CD8-positive, alpha-beta memory T cell (primary cell): ENCODE measurements at regions not wholly inside any gene's neighbourhood (a gene's known extent, or its start where the extent isn't known, plus 50 kb on each side); places are given as distances from the start of the nearest gene placed in this dataset.

Experiments used
- CTCF ChIA-PET: fragments of 350-600 bp; sonication (Branson Sonifier 250); formaldehyde crosslinking; loops from one replicate; lab custom pipeline; 2021; ENCODE audit warnings: antibody characterized with exemption; lab: Charles Lee
- POLR2A ChIA-PET: fragments of 350-600 bp; sonication (Branson Sonifier 250); formaldehyde crosslinking; loops from one replicate; lab custom pipeline; 2021; ENCODE audit warnings: antibody characterized with exemption; lab: Charles Lee
- DNase-seq, 5 donors: peaks; one replicate each; pipeline versions ENCODE4 v3.0.0 to v3.0.0-alpha.2; 2020 to 2022; ENCODE audit warnings: mixed read lengths in 1 of 5
- H3K27ac ChIP-seq: one replicate; pipeline ENCODE4 v1.7.0; 2013; ENCODE audit warnings: low read depth, mild to moderate bottlenecking, low read length, moderate library complexity
- H3K27me3 ChIP-seq: 2 replicates; pipeline ENCODE4 v1.7.0; 2013; ENCODE audit warnings: low read length, mild to moderate bottlenecking; ENCODE audit not compliant: insufficient read depth, poor library complexity, severe bottlenecking
- H3K36me3 ChIP-seq: 2 replicates; pipeline ENCODE4 v1.7.0; 2013; ENCODE audit warnings: mild to moderate bottlenecking, low read length, moderate library complexity; ENCODE audit not compliant: insufficient read depth
- H3K4me1 ChIP-seq: 2 replicates; pipeline ENCODE4 v1.7.0; 2013; ENCODE audit warnings: mild to moderate bottlenecking, low read length, moderate library complexity; ENCODE audit not compliant: insufficient read depth
- H3K4me3 ChIP-seq: 2 replicates; pipeline ENCODE4 v1.7.0; 2013; ENCODE audit warnings: mild to moderate bottlenecking, low read length
- H3K9me3 ChIP-seq: 2 replicates; pipeline ENCODE4 v1.7.0; 2013; ENCODE audit warnings: mild to moderate bottlenecking, low read length
- H3K27ac Mint-ChIP-seq, 8 donors: one replicate each; pipeline ENCODE4 v1.8.0; 2020 to 2021; ENCODE audit warnings: mixed read lengths in 8 of 8, mild to moderate bottlenecking in 6 of 8, inconsistent platforms in 3 of 8, moderate library complexity in 3 of 8
- H3K27me3 Mint-ChIP-seq, 2 donors: one replicate each; pipeline ENCODE4 v1.8.0; 2020 to 2021; ENCODE audit warnings: mixed read lengths in 2 of 2, mild to moderate bottlenecking in 1 of 2, moderate library complexity in 1 of 2
- H3K36me3 Mint-ChIP-seq, 3 donors: one replicate each; pipeline ENCODE4 v1.8.0; 2020 to 2021; ENCODE audit warnings: mixed read lengths in 3 of 3, inconsistent platforms in 1 of 3, mild to moderate bottlenecking in 1 of 3
- H3K4me1 Mint-ChIP-seq, 3 donors: one replicate each; pipeline ENCODE4 v1.8.0; 2020 to 2021; ENCODE audit warnings: mixed read lengths in 3 of 3, inconsistent platforms in 1 of 3, mild to moderate bottlenecking in 1 of 3
- H3K4me3 Mint-ChIP-seq, 7 donors: one replicate each; pipeline ENCODE4 v1.8.0; 2020 to 2021; ENCODE audit warnings: mixed read lengths in 7 of 7, mild to moderate bottlenecking in 6 of 7, moderate library complexity in 4 of 7, inconsistent platforms in 2 of 7
- H3K9me3 Mint-ChIP-seq, 5 donors: one replicate each; pipeline ENCODE4 v1.8.0; 2020 to 2022; ENCODE audit warnings: mixed read lengths in 5 of 5, mild to moderate bottlenecking in 3 of 5, moderate library complexity in 2 of 5, inconsistent platforms in 1 of 5

DNA sequence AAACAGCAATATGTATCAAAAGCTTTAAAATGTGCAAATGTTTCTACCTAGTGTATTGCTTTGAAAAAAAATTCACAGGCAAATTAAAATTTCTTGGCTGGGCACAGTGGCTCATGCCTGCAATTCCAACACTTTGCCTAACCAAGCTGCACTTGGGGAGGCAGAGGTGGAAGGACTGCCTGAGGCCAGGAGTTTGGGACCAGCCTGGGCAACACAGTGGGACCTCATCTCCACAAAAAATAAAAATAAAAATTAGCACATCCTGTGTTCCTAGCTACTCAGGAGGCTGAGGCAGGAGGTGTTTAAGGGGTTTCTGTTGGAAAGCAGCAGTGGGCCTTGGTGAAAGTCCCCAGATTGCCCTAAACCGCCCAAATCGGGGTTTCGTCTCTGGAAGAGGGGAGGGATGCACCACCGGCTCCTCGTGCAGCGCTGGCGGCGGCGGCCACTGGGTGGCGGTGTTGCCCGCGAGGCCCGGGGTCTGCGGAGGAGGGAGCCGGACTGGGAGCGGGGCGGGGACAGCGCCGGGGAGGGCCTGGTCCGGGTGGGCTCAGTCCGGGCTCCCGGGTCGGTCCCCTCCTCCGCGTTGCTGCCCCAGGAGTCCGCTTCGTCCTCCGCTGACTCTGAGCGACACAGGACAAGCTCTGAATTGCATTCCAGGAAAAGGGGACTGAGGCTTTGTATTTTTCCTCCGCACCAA, 265.6 kb downstream of the AACS start:
- CTCF ChIA-PET = interaction anchor here (0.9 to 1.0 kb wide), 2 partner anchors 9 to 14 kb away, joined by 3 read pairs; no protein-coding TSS in a partner anchor
- H3K36me3 Mint-ChIP-seq = no peaks in the 10 kb centered on the region
- peaks cover 0 to 3% (median 2%) of the 10 kb centered on the region in 5 donors for H3K9me3 Mint-ChIP-seq
- peak in 3 of 5 donors; percentile 1 to 9 (median 4) for DNase-seq
- H3K4me1 Mint-ChIP-seq = no peaks in the 10 kb centered on the region
- Histone ChIP-seq H3K27me3 (no peaks in the 10 kb centered on the region), H3K9me3 (no peaks in the 10 kb centered on the region), H3K4me1 (no peaks in the 10 kb centered on the region), H3K27ac (no peak overlapping the region), H3K4me3 (no peak overlapping the region), H3K36me3 (no peaks in the 10 kb centered on the region)
- H3K4me3 Mint-ChIP-seq = no peak overlapping the region
- no peak overlapping the region for H3K27ac Mint-ChIP-seq
- H3K27me3 Mint-ChIP-seq = peaks cover 18 to 50% of the 10 kb centered on the region in 2 donors
- POLR2A ChIA-PET = no interaction called here

- Mint-ChIP-seq H3K36me3 (no peaks in the 10 kb centered on the region), H3K4me1 (no peaks in the 10 kb centered on the region), H3K9me3 (peaks cover 0 to 3% (median 2%) of the 10 kb centered on the region in 5 donors), H3K4me3 (peak overlapping the region in 1 of 7 donors; percentile 54), H3K27ac (no peak overlapping the region), H3K27me3 (peaks cover 18 to 54% of the 10 kb centered on the region in 2 donors)
- Histone ChIP-seq H3K4me1 (no peaks in the 10 kb centered on the region), H3K4me3 (no peak overlapping the region), H3K27ac (no peak overlapping the region), H3K27me3 (no peaks in the 10 kb centered on the region), H3K9me3 (no peaks in the 10 kb centered on the region), H3K36me3 (no peaks in the 10 kb centered on the region)
- DNase-seq = no peak
- CTCF ChIA-PET = interaction anchor here (0.9 to 1.2 kb wide), 3 partner anchors 8 to 1543 kb away, joined by 3 to 4 read pairs (median 3); no protein-coding TSS in a partner anchor
- POLR2A ChIA-PET = no interaction called here
Observed at GRCh38 chr12:125331342-125332052, 266.3 kb downstream of the AACS start.

GRCh38 chr12:125332900-125333299, 267.7 kb downstream of the AACS start:
- ChIA-PET CTCF (no interaction called here), POLR2A (no interaction called here)
- peaks cover 11 to 49% of the 10 kb centered on the region in 2 donors for H3K27me3 Mint-ChIP-seq

DNA sequence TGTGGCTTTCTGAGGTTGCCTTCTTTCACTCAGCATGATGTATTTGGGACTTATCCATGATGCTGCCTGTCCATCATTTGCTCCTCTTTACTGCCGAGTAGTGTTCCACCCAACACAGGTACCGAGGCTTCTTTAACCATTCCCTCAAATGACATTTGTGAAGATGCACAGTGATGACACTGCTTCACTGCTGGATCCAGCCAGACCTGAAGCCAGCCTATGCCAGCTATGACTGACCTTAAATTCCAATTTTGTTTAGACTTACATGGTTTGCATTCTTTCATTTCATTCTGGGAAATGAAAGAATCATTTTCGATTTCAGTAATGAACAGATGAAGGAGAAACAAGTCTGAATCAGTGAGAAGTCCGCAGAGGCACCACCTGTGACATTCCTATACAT, 271.0 kb downstream of the AACS start:
- H3K27me3 Mint-ChIP-seq = peaks cover 11 to 32% of the 10 kb centered on the region in 2 donors
- POLR2A ChIA-PET = no interaction called here
- Histone ChIP-seq H3K4me3 (no peak overlapping the region), H3K9me3 (no peaks in the 10 kb centered on the region), H3K4me1 (no peaks in the 10 kb centered on the region), H3K27ac (no peak overlapping the region), H3K27me3 (no peaks in the 10 kb centered on the region), H3K36me3 (no peaks in the 10 kb centered on the region)
- no peaks in the 10 kb centered on the region for H3K4me1 Mint-ChIP-seq
- H3K27ac Mint-ChIP-seq = no peak overlapping the region
- no peaks in the 10 kb centered on the region for H3K9me3 Mint-ChIP-seq
- no peak overlapping the region for H3K4me3 Mint-ChIP-seq
- no peak for DNase-seq
- H3K36me3 Mint-ChIP-seq = no peaks in the 10 kb centered on the region
- CTCF ChIA-PET = no interaction called here

More at GRCh38 chr12:125332900-125333299, 267.7 kb downstream of the AACS start:
- Histone ChIP-seq H3K36me3 (no peaks in the 10 kb centered on the region), H3K27ac (no peak overlapping the region), H3K4me3 (no peak overlapping the region), H3K9me3 (no peaks in the 10 kb centered on the region), H3K4me1 (no peaks in the 10 kb centered on the region), H3K27me3 (no peaks in the 10 kb centered on the region)
- Mint-ChIP-seq H3K4me3 (no peak overlapping the region), H3K9me3 (peaks cover 0 to 3% (median 2%) of the 10 kb centered on the region in 5 donors), H3K36me3 (no peaks in the 10 kb centered on the region), H3K27ac (no peak overlapping the region), H3K4me1 (no peaks in the 10 kb centered on the region)
- no peak for DNase-seq

- Mint-ChIP-seq H3K4me3 (no peak overlapping the region), H3K36me3 (no peaks in the 10 kb centered on the region), H3K9me3 (peaks cover 0 to 3% (median 0%) of the 10 kb centered on the region in 5 donors), H3K4me1 (no peaks in the 10 kb centered on the region), H3K27me3 (peaks cover 8 to 24% of the 10 kb centered on the region in 2 donors), H3K27ac (no peak overlapping the region)
- H3K4me1 ChIP-seq = no peaks in the 10 kb centered on the region
- H3K9me3 ChIP-seq = no peaks in the 10 kb centered on the region
- DNase-seq = no peak
- ChIA-PET CTCF (no interaction called here), POLR2A (no interaction called here)
- H3K36me3 ChIP-seq = no peaks in the 10 kb centered on the region
- no peak overlapping the region for H3K4me3 ChIP-seq
- no peaks in the 10 kb centered on the region for H3K27me3 ChIP-seq
- H3K27ac ChIP-seq = no peak overlapping the region
Observed at GRCh38 chr12:125340791-125341190, 275.6 kb downstream of the AACS start.

- Mint-ChIP-seq H3K36me3 (no peaks in the 10 kb centered on the region), H3K9me3 (peaks cover 0 to 3% (median 0%) of the 10 kb centered on the region in 5 donors), H3K4me1 (no peaks in the 10 kb centered on the region), H3K27ac (no peak overlapping the region), H3K27me3 (peaks cover 8 to 21% of the 10 kb centered on the region in 2 donors), H3K4me3 (no peak overlapping the region)
- ChIA-PET CTCF (no interaction called here), POLR2A (no interaction called here)
- no peaks in the 10 kb centered on the region for H3K4me1 ChIP-seq
- H3K27me3 ChIP-seq = no peaks in the 10 kb centered on the region
- H3K27ac ChIP-seq = no peak overlapping the region
- H3K4me3 ChIP-seq = no peak overlapping the region
- DNase-seq = no peak
- no peaks in the 10 kb centered on the region for H3K9me3 ChIP-seq
- no peaks in the 10 kb centered on the region for H3K36me3 ChIP-seq
Observed at GRCh38 chr12:125341422-125341821, 276.2 kb downstream of the AACS start.

DNA sequence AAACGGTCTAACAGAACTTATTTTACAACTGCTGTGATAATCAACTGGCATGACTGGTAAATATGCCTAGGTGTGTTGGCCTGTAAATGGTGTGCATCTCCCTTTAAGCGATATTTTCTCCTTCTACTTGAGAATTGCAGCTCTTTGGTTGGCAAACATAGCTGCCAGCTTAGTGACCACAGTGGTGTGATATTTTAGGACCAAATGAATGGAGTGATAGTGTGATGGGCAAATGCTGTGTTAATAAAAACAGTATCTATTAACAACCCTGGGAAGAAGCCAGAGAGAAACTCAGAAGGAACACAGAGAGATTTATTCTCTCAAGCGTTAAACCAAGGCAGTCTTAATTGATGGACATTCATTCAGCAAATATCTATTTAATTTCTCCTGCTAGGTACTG, 278.4 kb downstream of the AACS start:
- no peaks in the 10 kb centered on the region for H3K9me3 ChIP-seq
- H3K36me3 ChIP-seq = no peaks in the 10 kb centered on the region
- H3K27ac ChIP-seq = no peak overlapping the region
- H3K36me3 Mint-ChIP-seq = no peaks in the 10 kb centered on the region
- H3K27me3 ChIP-seq = no peaks in the 10 kb centered on the region
- H3K27ac Mint-ChIP-seq = no peak overlapping the region
- no peaks in the 10 kb centered on the region for H3K4me1 ChIP-seq
- H3K4me3 Mint-ChIP-seq = no peak overlapping the region
- ChIA-PET POLR2A (no interaction called here), CTCF (no interaction called here)
- peaks cover 0 to 3% (median 0%) of the 10 kb centered on the region in 5 donors for H3K9me3 Mint-ChIP-seq
- DNase-seq = no peak
- H3K4me1 Mint-ChIP-seq = no peaks in the 10 kb centered on the region
- peaks cover 8 to 28% of the 10 kb centered on the region in 2 donors for H3K27me3 Mint-ChIP-seq
- H3K4me3 ChIP-seq = no peak overlapping the region

DNA sequence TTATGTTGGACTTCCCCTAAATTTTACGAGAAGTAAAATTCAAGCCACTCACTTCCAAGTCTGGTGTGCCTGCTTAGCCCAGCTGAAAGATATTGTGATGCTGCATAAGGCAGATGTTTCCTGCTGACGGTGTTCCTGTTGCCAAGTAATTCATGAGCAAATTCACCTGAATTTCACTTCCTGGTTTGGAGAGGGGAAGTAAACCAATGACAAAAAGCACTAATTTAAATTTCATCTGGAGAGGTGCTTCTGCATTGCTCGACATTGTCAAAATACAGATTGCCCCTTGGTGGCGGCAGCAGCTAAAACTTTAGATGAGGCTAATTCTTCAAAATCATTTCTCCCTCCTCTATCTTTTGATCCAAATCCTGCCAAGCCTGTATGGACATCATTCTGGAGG, 281.1 kb downstream of the AACS start:
- ChIA-PET POLR2A (no interaction called here), CTCF (no interaction called here)
- Mint-ChIP-seq H3K9me3 (peaks cover 0 to 3% (median 0%) of the 10 kb centered on the region in 5 donors), H3K4me1 (no peaks in the 10 kb centered on the region), H3K36me3 (no peaks in the 10 kb centered on the region), H3K4me3 (no peak overlapping the region), H3K27me3 (peaks cover 6 to 33% of the 10 kb centered on the region in 2 donors), H3K27ac (no peak overlapping the region)
- DNase-seq = no peak
- Histone ChIP-seq H3K27me3 (no peaks in the 10 kb centered on the region), H3K4me3 (no peak overlapping the region), H3K36me3 (no peaks in the 10 kb centered on the region), H3K27ac (no peak overlapping the region), H3K4me1 (no peaks in the 10 kb centered on the region), H3K9me3 (no peaks in the 10 kb centered on the region)
